ENCODE measurements at regions not wholly inside any gene's neighbourhood (a gene's known extent, or its start where the extent isn't known, plus 50 kb on each side); places are given as distances from the start of the nearest gene placed in this dataset.

GRCh38 chr10:46169736-46170135, 117.1 kb upstream of the ANTXRL start:
- no peak for ATAC-seq
- H3K4me2 ChIP-seq = no peak overlapping the region
- POLR2A ChIA-PET = no interaction called here

GRCh38 chr10:46170789-46171188, 116.0 kb upstream of the ANTXRL start:
- no peak for DNase-seq (ENCODE audit: low read depth in 1 of 2, low spot score in 1 of 2)
- FAIRE-seq = no peak
- POLR2A ChIA-PET = no interaction called here

More at GRCh38 chr10:46169736-46170135, 117.1 kb upstream of the ANTXRL start:
- H3K4me1 ChIP-seq = no peaks in the 10 kb centered on the region
- CTCF ChIA-PET = no interaction called here
- TF ChIP-seq, protein P1, sequence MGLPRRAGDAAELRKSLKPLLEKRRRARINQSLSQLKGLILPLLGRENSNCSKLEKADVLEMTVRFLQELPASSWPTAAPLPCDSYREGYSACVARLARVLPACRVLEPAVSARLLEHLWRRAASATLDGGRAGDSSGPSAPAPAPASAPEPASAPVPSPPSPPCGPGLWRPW (IDR thresholded peaks at IDR 0.05) = no peak
- TF ChIP-seq RCOR1 (IDR thresholded peaks at IDR 0.05; ENCODE audit: low read depth, low read length) (no peak), RFX5 (IDR thresholded peaks at IDR 0.05) (no peak), RAD21 (conservative IDR thresholded peaks at IDR 0.05 in 1 of 2, IDR thresholded peaks at IDR 0.05 in 1 of 2) (no peak), BHLHE40 (IDR thresholded peaks at IDR 0.05; ENCODE audit: low read depth, low read length) (no peak), CBX8 (IDR thresholded peaks at IDR 0.05) (no peak), POLR2AphosphoS2 (conservative IDR thresholded peaks at IDR 0.05; ENCODE audit: low read length) (no peak), ZC3H11A (IDR thresholded peaks at IDR 0.05) (no peak), POLR2A (IDR thresholded peaks at IDR 0.05; ENCODE audit: low read length) (no peak)
- TF ChIP-seq, protein P2, sequence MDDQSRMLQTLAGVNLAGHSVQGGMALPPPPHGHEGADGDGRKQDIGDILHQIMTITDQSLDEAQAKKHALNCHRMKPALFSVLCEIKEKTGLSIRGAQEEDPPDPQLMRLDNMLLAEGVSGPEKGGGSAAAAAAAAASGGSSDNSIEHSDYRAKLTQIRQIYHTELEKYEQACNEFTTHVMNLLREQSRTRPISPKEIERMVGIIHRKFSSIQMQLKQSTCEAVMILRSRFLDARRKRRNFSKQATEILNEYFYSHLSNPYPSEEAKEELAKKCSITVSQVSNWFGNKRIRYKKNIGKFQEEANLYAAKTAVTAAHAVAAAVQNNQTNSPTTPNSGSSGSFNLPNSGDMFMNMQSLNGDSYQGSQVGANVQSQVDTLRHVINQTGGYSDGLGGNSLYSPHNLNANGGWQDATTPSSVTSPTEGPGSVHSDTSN (IDR thresholded peaks at IDR 0.05) = no peak
- DNase-seq (ENCODE audit: low read depth in 1 of 2, low spot score in 1 of 2) (no peak), FAIRE-seq (no peak)
- no peak overlapping the region for H3K27ac ChIP-seq
- H3K4me3 ChIP-seq = no peak overlapping the region
- peaks cover 9% of the 10 kb centered on the region; the same call in 1 of the 3 replicates for H3K9me3 ChIP-seq

GRCh38 chr10:46171661-46172060, 115.1 kb upstream of the ANTXRL start:
- no peak for DNase-seq (ENCODE audit: low read depth in 1 of 2, low spot score in 1 of 2)
- no peak for FAIRE-seq
- no peak overlapping the region for H3K27ac ChIP-seq
- ChIA-PET POLR2A (no interaction called here), CTCF (no interaction called here)
- ATAC-seq = no peak
- peaks cover 9% of the 10 kb centered on the region; the same call in 1 of the 3 replicates for H3K9me3 ChIP-seq
- H3K4me3 ChIP-seq = no peak overlapping the region
- no peaks in the 10 kb centered on the region for H3K4me1 ChIP-seq
- 19% methylated on average over 3 of the region's 3 CpGs for WGBS (ENCODE audit: missing lambda C conversion rate)
- H3K4me2 ChIP-seq = no peak overlapping the region
- TF ChIP-seq EHF (CRISPR knock-in tag; IDR thresholded peaks at IDR 0.05) (no peak), TFCP2L1 (CRISPR knock-in tag; IDR thresholded peaks at IDR 0.05) (no peak), ZNF302 (CRISPR knock-in tag; IDR thresholded peaks at IDR 0.05) (no peak), HOXA7 (CRISPR knock-in tag; IDR thresholded peaks at IDR 0.05) (no peak), ZC3H11A (IDR thresholded peaks at IDR 0.05) (no peak), CBX8 (IDR thresholded peaks at IDR 0.05) (no peak), HDAC2 (IDR thresholded peaks at IDR 0.05) (no peak), NFE2L2 (conservative IDR thresholded peaks at IDR 0.05; ENCODE audit: low read length) (no peak), FOSB (CRISPR knock-in tag; IDR thresholded peaks at IDR 0.05) (no peak), POLR2AphosphoS2 (conservative IDR thresholded peaks at IDR 0.05; ENCODE audit: low read length) (no peak), CHD4 (IDR thresholded peaks at IDR 0.05; ENCODE audit: borderline replicate concordance) (no peak), ZSCAN20 (CRISPR knock-in tag; IDR thresholded peaks at IDR 0.05) (no peak), RNF2 (IDR thresholded peaks at IDR 0.05; ENCODE audit: borderline replicate concordance, low read depth) (no peak), ZFP36 (IDR thresholded peaks at IDR 0.05; ENCODE audit: borderline replicate concordance, partially characterized antibody) (no peak), NR3C1 (IDR thresholded peaks at IDR 0.05) (no peak), CBX2 (IDR thresholded peaks at IDR 0.05; ENCODE audit: borderline replicate concordance, low read depth) (no peak)
- TF ChIP-seq, protein P3, sequence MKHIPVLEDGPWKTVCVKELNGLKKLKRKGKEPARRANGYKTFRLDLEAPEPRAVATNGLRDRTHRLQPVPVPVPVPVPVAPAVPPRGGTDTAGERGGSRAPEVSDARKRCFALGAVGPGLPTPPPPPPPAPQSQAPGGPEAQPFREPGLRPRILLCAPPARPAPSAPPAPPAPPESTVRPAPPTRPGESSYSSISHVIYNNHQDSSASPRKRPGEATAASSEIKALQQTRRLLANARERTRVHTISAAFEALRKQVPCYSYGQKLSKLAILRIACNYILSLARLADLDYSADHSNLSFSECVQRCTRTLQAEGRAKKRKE (CRISPR knock-in tag; IDR thresholded peaks at IDR 0.05; ENCODE audit: low read depth) = no peak
- TF ChIP-seq, protein P4, sequence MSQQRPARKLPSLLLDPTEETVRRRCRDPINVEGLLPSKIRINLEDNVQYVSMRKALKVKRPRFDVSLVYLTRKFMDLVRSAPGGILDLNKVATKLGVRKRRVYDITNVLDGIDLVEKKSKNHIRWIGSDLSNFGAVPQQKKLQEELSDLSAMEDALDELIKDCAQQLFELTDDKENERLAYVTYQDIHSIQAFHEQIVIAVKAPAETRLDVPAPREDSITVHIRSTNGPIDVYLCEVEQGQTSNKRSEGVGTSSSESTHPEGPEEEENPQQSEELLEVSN (IDR thresholded peaks at IDR 0.05; ENCODE audit: borderline replicate concordance, low read depth) = no peak
- TF ChIP-seq, protein P5, sequence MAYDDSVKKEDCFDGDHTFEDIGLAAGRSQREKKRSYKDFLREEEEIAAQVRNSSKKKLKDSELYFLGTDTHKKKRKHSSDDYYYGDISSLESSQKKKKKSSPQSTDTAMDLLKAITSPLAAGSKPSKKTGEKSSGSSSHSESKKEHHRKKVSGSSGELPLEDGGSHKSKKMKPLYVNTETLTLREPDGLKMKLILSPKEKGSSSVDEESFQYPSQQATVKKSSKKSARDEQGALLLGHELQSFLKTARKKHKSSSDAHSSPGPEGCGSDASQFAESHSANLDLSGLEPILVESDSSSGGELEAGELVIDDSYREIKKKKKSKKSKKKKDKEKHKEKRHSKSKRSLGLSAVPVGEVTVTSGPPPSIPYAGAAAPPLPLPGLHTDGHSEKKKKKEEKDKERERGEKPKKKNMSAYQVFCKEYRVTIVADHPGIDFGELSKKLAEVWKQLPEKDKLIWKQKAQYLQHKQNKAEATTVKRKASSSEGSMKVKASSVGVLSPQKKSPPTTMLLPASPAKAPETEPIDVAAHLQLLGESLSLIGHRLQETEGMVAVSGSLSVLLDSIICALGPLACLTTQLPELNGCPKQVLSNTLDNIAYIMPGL (CRISPR knock-in tag; IDR thresholded peaks at IDR 0.05; ENCODE audit: borderline replicate concordance) = no peak

More at GRCh38 chr10:46170789-46171188, 116.0 kb upstream of the ANTXRL start:
- CTCF ChIA-PET = no interaction called here
- 57% methylated on average over 1 of the region's 1 CpG for WGBS (ENCODE audit: missing lambda C conversion rate)
- Histone ChIP-seq H3K4me2 (no peak overlapping the region), H3K4me1 (no peaks in the 10 kb centered on the region), H3K9me3 (peaks cover 9% of the 10 kb centered on the region; the same call in 1 of the 3 replicates), H3K27ac (no peak overlapping the region), H3K4me3 (no peak overlapping the region)
- ATAC-seq = no peak
- TF ChIP-seq MYC (IDR thresholded peaks at IDR 0.05; ENCODE audit: borderline replicate concordance, low read length) = no peak
- TF ChIP-seq NFE2L2 (conservative IDR thresholded peaks at IDR 0.05; ENCODE audit: low read length) = no peak
- no peak for TF ChIP-seq POLR2AphosphoS2 (conservative IDR thresholded peaks at IDR 0.05; ENCODE audit: low read length)
- no peak for TF ChIP-seq HDAC2 (IDR thresholded peaks at IDR 0.05)
- TF ChIP-seq EP300 (IDR thresholded peaks at IDR 0.05) = no peak
- no peak for TF ChIP-seq GATA3 (IDR thresholded peaks at IDR 0.05; ENCODE audit: borderline replicate concordance)
- TF ChIP-seq, protein P6, sequence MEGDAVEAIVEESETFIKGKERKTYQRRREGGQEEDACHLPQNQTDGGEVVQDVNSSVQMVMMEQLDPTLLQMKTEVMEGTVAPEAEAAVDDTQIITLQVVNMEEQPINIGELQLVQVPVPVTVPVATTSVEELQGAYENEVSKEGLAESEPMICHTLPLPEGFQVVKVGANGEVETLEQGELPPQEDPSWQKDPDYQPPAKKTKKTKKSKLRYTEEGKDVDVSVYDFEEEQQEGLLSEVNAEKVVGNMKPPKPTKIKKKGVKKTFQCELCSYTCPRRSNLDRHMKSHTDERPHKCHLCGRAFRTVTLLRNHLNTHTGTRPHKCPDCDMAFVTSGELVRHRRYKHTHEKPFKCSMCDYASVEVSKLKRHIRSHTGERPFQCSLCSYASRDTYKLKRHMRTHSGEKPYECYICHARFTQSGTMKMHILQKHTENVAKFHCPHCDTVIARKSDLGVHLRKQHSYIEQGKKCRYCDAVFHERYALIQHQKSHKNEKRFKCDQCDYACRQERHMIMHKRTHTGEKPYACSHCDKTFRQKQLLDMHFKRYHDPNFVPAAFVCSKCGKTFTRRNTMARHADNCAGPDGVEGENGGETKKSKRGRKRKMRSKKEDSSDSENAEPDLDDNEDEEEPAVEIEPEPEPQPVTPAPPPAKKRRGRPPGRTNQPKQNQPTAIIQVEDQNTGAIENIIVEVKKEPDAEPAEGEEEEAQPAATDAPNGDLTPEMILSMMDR (IDR thresholded peaks at IDR 0.05) = no peak
- no peak for TF ChIP-seq PHF8 (IDR thresholded peaks at IDR 0.05; ENCODE audit: borderline replicate concordance, low read depth)
- no peak for TF ChIP-seq KDM1A (IDR thresholded peaks at IDR 0.05; ENCODE audit: low read depth)
